ENCODE measurements at regions not wholly inside any gene's neighbourhood (a gene's known extent, or its start where the extent isn't known, plus 50 kb on each side); places are given as distances from the start of the nearest gene placed in this dataset.

DNA sequence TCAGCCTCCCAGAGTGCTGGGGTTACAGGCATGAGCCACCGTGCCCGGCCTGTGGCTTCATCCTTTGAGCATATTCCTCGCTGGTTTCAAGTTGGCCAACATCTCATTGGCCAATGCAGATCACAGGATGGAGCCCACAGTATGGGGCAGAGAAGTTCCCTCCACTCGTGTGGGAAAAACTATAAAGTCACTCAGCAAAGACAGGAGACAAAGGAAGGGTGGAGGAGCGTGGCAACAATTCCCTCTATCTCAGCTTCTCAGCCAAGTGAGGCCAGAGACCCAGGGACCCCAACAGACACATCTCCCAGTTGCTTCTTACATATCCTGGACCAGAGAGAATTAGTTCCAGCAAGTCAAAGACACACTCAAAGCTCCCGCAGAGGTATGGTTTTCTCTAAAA, 184.6 kb upstream of the SOX1 start:
- intact Hi-C loops (cut with DNase I): no loop called here
- no peak for ATAC-seq
- Histone ChIP-seq H3K9me3 (no peaks in the 10 kb centered on the region), H3K27ac (no peak overlapping the region), H3K27me3 (ENCODE audit: low read depth) (peaks cover 9% of the 10 kb centered on the region), H3K4me3 (no peak overlapping the region), H3K4me1 (no peaks in the 10 kb centered on the region), H3K36me3 (no peaks in the 10 kb centered on the region)
- DNase-seq: no peak
- TF ChIP-seq, protein P1, sequence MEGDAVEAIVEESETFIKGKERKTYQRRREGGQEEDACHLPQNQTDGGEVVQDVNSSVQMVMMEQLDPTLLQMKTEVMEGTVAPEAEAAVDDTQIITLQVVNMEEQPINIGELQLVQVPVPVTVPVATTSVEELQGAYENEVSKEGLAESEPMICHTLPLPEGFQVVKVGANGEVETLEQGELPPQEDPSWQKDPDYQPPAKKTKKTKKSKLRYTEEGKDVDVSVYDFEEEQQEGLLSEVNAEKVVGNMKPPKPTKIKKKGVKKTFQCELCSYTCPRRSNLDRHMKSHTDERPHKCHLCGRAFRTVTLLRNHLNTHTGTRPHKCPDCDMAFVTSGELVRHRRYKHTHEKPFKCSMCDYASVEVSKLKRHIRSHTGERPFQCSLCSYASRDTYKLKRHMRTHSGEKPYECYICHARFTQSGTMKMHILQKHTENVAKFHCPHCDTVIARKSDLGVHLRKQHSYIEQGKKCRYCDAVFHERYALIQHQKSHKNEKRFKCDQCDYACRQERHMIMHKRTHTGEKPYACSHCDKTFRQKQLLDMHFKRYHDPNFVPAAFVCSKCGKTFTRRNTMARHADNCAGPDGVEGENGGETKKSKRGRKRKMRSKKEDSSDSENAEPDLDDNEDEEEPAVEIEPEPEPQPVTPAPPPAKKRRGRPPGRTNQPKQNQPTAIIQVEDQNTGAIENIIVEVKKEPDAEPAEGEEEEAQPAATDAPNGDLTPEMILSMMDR (IDR thresholded peaks at IDR 0.05): no peak

DNA sequence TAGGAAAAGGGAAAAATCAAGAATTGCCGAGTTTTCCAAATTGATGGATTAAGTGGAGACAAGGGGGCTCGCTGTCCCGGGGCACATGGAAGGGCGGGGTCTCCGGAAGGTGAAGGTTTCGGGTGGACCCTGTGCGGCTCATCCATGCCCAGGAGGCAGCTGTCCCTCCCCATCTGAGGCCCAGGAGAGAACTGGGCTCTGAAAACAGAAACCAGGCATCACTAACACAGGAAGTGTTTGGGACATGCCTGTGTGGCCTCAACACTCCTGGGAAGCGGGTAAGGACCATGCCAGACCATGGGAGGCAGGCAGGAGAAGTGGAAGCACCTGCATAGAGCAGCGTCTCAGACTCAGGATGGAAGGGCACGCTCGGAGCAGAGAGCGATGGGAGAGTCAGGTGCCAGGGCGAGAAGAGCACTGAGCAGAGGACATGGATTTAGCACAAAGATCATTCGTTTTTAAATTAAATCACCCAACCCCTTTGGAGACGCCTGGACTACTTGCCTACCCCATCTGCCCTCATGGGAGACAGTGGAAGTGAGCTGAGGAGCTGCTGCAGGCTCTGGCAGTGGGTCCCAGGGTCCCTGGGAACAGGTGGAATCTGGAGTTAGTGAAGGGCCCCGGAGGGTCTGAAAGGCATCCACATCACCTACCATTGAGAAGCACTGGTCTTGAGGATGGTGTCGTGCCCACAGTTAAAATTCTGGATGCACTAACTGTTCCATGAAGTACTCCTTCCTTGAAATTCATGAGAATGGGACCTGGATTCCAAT, 183.2 kb upstream of the SOX1 start:
- Histone ChIP-seq H3K4me3 (no peak overlapping the region), H3K4me1 (no peaks in the 10 kb centered on the region), H3K36me3 (no peaks in the 10 kb centered on the region), H3K27me3 (ENCODE audit: low read depth) (peaks cover 9% of the 10 kb centered on the region), H3K9me3 (no peaks in the 10 kb centered on the region), H3K27ac (no peak overlapping the region)
- ATAC-seq (no peak), DNase-seq (no peak)
- intact Hi-C loops (cut with DNase I): no loop called here
- TF ChIP-seq, protein P1 (IDR thresholded peaks at IDR 0.05): no peak

DNA sequence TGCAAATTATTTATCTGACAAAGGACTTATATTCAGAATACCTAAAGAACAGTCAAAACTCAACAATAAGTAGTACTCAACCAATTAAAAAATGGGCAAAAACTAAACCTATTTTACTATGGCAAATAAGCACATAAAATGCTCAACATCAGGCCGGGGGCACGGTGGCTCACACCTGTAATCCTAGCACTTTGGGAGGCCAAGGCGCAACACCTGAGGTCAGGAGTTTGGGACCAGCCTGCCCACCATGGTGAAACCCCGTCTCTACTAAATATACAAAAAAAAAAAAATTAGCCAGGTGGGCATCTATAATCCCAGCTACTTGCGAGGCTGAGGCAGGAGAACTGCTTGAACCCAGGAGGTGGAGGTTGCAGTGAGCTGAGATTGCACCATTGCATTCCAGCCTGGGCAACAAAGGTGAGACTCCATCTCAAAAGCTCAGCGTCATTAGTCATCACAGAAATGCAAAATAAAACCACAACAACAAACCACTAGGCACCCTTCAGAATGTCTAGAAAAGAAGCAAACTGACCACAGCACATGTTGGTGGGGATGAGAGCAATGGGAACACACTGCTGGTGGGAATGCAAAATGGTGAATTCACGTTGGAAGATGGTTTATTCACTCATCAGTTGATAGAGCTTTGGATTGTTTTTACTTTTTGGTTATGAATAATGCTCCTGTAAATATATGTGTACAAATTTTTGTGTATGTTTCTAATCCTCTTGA, 180.6 kb upstream of the SOX1 start:
- no peak for ATAC-seq

DNA sequence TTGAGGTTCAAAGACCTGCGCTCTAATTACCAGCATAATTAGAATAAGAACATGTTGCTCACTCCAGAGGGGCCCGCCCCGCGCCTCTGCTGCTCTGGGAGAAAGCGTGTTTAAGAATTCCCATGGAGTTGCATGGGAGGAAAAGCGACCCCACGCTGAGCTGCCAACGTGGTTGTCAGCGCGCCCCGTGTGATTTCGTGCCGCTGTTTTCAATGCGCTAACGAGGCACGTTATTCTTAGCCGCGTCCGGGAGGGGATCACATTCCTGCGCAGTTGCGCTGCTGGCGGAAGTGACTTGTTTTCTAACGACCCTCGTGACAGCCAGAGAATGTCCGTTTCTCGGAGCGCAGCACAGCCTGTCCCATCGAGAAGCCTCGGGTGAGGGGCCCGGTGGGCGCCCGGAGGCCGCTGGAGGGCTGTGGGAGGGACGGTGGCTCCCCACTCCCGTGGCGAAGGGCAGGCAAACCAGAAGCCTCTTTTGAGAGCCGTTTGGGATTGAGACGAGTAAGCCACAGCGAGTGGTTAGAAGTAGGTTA, 173.8 kb upstream of the SOX1 start:
- Histone ChIP-seq H3K36me3 (no peaks in the 10 kb centered on the region), H3K27me3 (ENCODE audit: low read depth) (peaks cover 64% of the 10 kb centered on the region), H3K4me3 (no peak overlapping the region), H3K4me1 (peaks cover 5% of the 10 kb centered on the region), H3K27ac (no peak overlapping the region), H3K9me3 (no peaks in the 10 kb centered on the region)
- ATAC-seq (no peak), DNase-seq (no peak)
- TF ChIP-seq, protein P1 (IDR thresholded peaks at IDR 0.05): no peak
- intact Hi-C loops (cut with DNase I): no loop called here

More for the DNA sequence above, 180.6 kb upstream of the SOX1 start:
- intact Hi-C loops (cut with DNase I): no loop called here
- no peaks in the 10 kb centered on the region for H3K9me3 ChIP-seq
- no peak overlapping the region for H3K4me3 ChIP-seq
- no peaks in the 10 kb centered on the region for H3K4me1 ChIP-seq
- H3K27me3 ChIP-seq (ENCODE audit: low read depth): peaks cover 28% of the 10 kb centered on the region
- no peak overlapping the region for H3K27ac ChIP-seq
- TF ChIP-seq, protein P1 (IDR thresholded peaks at IDR 0.05): no peak
- no peaks in the 10 kb centered on the region for H3K36me3 ChIP-seq
- DNase-seq: no peak

DNA sequence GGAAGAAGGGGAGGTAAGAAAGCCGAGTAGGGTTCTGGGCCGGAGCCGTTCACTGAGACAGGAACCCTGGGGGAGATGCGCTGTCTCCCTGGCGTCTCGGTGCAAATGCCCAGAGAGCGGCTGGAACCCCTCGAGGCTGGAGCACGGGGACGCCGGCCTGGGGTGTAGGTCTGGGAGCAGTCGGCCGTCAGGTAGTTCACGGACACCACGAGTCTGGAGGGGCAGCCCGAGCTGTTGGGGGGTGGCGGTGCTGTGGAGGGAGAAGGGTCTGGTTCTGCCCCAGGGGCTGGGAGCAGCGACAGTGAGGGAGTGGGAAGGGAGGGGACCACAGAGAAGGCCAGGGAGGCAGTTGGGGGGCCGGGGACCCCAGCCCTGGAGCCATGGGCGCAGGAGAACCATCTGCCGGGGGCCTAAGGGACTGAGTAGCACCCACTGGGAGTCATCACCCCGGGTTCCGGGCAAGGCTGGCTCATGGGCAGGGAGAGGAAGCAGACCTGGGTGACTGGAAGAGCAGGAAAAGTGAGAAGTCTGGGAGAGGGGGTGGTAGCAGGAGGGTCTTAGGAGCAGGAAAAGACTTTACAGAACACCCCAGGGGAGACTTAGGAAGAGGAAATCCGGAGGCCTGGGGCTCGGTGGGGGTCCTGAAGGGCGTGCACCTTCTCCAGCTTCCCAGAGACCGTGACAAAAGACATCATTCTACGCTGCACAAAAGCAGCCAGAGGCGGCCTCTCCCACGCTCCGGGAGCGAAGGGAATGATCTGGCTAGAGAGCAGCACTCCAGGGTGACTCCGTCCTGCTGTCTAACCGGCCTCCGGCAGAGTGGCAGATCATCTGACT, 173.1 kb upstream of the SOX1 start:
- ATAC-seq: no peak
- no peak overlapping the region for H3K4me3 ChIP-seq

More for the DNA sequence above, 173.1 kb upstream of the SOX1 start:
- TF ChIP-seq, protein P1 (IDR thresholded peaks at IDR 0.05): no peak
- H3K36me3 ChIP-seq: no peaks in the 10 kb centered on the region
- intact Hi-C loops (cut with DNase I): no loop called here
- peaks cover 64% of the 10 kb centered on the region for H3K27me3 ChIP-seq (ENCODE audit: low read depth)
- H3K4me1 ChIP-seq: peaks cover 5% of the 10 kb centered on the region
- no peak for DNase-seq
- H3K27ac ChIP-seq: no peak overlapping the region
- no peaks in the 10 kb centered on the region for H3K9me3 ChIP-seq

All from lower lobe of right lung (tissue), 2 donors.